ENCODE measurements at regions not wholly inside any gene's neighbourhood (a gene's known extent, or its start where the extent isn't known, plus 50 kb on each side); places are given as distances from the start of the nearest gene placed in this dataset.
"Not testable (repeated sequence)": the region's sequence is repeated elsewhere in the genome, so short reads cannot be mapped to it uniquely, and the experiment has no call there.

GRCh38 chr12:67842124-67842523, 147.1 kb upstream of the IFNG-AS1 start:
- DNase-seq (ENCODE audit: low read depth in 2 of 2): no peak

- DNase-seq (ENCODE audit: low read depth in 2 of 2): no peak
Measured at GRCh38 chr12:67843257-67843656, 146.0 kb upstream of the IFNG-AS1 start.

GRCh38 chr12:67852701-67853100, 136.5 kb upstream of the IFNG-AS1 start:
- no peak for DNase-seq (ENCODE audit: low read depth in 2 of 2)

- no peak for DNase-seq (ENCODE audit: low read depth in 2 of 2)
Measured at GRCh38 chr12:67853204-67853603, 136.0 kb upstream of the IFNG-AS1 start.

- DNase-seq (ENCODE audit: low read depth in 2 of 2): no peak
Measured at GRCh38 chr12:67854351-67854750, 134.9 kb upstream of the IFNG-AS1 start.

GRCh38 chr12:67855103-67855502, 134.1 kb upstream of the IFNG-AS1 start:
- no peak for DNase-seq (ENCODE audit: low read depth in 2 of 2)

GRCh38 chr12:67871231-67871630, 118.0 kb upstream of the IFNG-AS1 start:
- no peak for DNase-seq (ENCODE audit: low read depth in 2 of 2)

- no peak for DNase-seq (ENCODE audit: low read depth in 2 of 2)
Measured at GRCh38 chr12:67873355-67873754, 115.9 kb upstream of the IFNG-AS1 start.

- no peak for DNase-seq (ENCODE audit: low read depth in 2 of 2)
Measured at GRCh38 chr12:67876305-67876915, 112.8 kb upstream of the IFNG-AS1 start.

GRCh38 chr12:67877727-67878126, 111.5 kb upstream of the IFNG-AS1 start:
- no peak for DNase-seq (ENCODE audit: low read depth in 2 of 2)

- no peak for DNase-seq (ENCODE audit: low read depth in 2 of 2)
Measured at GRCh38 chr12:67879937-67880336, 109.3 kb upstream of the IFNG-AS1 start.

GRCh38 chr12:67881565-67881964, 107.7 kb upstream of the IFNG-AS1 start:
- no peak for DNase-seq (ENCODE audit: low read depth in 2 of 2)

- DNase-seq (ENCODE audit: low read depth in 2 of 2): no peak
Measured at GRCh38 chr12:67884596-67884995, 104.7 kb upstream of the IFNG-AS1 start.

- no peak for DNase-seq (ENCODE audit: low read depth in 2 of 2)
Measured at GRCh38 chr12:67885375-67886169, 103.7 kb upstream of the IFNG-AS1 start.

GRCh38 chr12:67887065-67887464, 102.2 kb upstream of the IFNG-AS1 start:
- DNase-seq (ENCODE audit: low read depth in 2 of 2): no peak

- DNase-seq (ENCODE audit: low read depth in 2 of 2): no peak
Measured at GRCh38 chr12:67889931-67890330, 99.3 kb upstream of the IFNG-AS1 start.

GRCh38 chr12:67890726-67891258, 98.5 kb upstream of the IFNG-AS1 start:
- DNase-seq (ENCODE audit: low read depth in 2 of 2): no peak

GRCh38 chr12:67891596-67891995, 97.7 kb upstream of the IFNG-AS1 start:
- DNase-seq (ENCODE audit: low read depth in 2 of 2): no peak

- DNase-seq (ENCODE audit: low read depth in 2 of 2): no peak
Measured at GRCh38 chr12:67892259-67893021, 96.8 kb upstream of the IFNG-AS1 start.

- no peak for DNase-seq (ENCODE audit: low read depth in 2 of 2)
Measured at GRCh38 chr12:67893022-67893580, 96.1 kb upstream of the IFNG-AS1 start.

- not testable (repeated sequence) for DNase-seq (ENCODE audit: low read depth in 2 of 2)
Measured at GRCh38 chr12:67900418-67900817, 88.8 kb upstream of the IFNG-AS1 start.

- DNase-seq (ENCODE audit: low read depth in 2 of 2): no peak
Measured at GRCh38 chr12:67909091-67909531, 80.1 kb upstream of the IFNG-AS1 start.

Data from stimulated activated CD8-positive, alpha-beta memory T cell treated with anti-CD3 and anti-CD28 coated beads, Interleukin-15, amount 100 ng/mL, for 4 hours (primary cell).